SK-N-SH (cell line): ENCODE measurements at regions not wholly inside any gene's neighbourhood (a gene's known extent, or its start where the extent isn't known, plus 50 kb on each side); places are given as distances from the start of the nearest gene placed in this dataset.

Experiments
- CTCF ChIA-PET: fragments of 300-600, 350-600 bp; formaldehyde crosslinking; extraction: SDS; loops from one replicate; lab custom pipeline; 2021; lab: Yijun Ruan, JAX
- POLR2A ChIA-PET: fragments of 350-600 bp; sonication (Branson Sonifier 250); formaldehyde crosslinking; extraction: SDS; loops from one replicate; lab custom pipeline; 2020; ENCODE audit warnings: antibody characterized with exemption, inconsistent platforms; lab: Yijun Ruan, JAX
- DNase-seq: peaks from one replicate; pipeline ENCODE4 v3.0.0; 2012
- H2AFZ ChIP-seq: fragments of 200-600 bp; sonication (generic); 2 replicates; pipeline ENCODE4 v1.8.1; 2016; ENCODE audit warnings: antibody characterized with exemption, mild to moderate bottlenecking, low read depth
- H3F3A ChIP-seq: fragments of 200-600 bp; sonication (generic); replicated peaks from 2 replicates; pipeline ENCODE3; 2016; ENCODE audit warnings: antibody characterized with exemption, mild to moderate bottlenecking; ENCODE audit not compliant: insufficient read depth
- H3K27ac ChIP-seq, 2 experiments: fragments of 200-500 bp in 1 of 2; fragments of 200-600 bp in 1 of 2; sonication (Bioruptor generic) in 1 of 2; sonication (generic), shearing (Covaris generic) in 1 of 2; 2 replicates each; pipeline versions ENCODE4 v1.5.1 to v1.6.1; 2014 to 2016; ENCODE audit warnings: low read depth in 2 of 2, inconsistent platforms in 1 of 2, low read length in 1 of 2, mild to moderate bottlenecking in 1 of 2, mixed read lengths in 1 of 2
- H3K27me3 ChIP-seq: fragments of 200-600 bp; sonication (generic), shearing (Covaris generic); 2 replicates; pipeline ENCODE4 v1.6.1; 2016; ENCODE audit warnings: mixed run types; ENCODE audit not compliant: insufficient read depth
- H3K36me3 ChIP-seq, 2 experiments: fragments of 200-500 bp in 1 of 2; fragments of 200-600 bp in 1 of 2; sonication (Bioruptor generic) in 1 of 2; sonication (generic) in 1 of 2; replicated peaks in 1 of 2; 2 replicates each; pipeline versions ENCODE3 to v1.5.1; 2014 to 2016; ENCODE audit warnings: low read length in 1 of 2, mild to moderate bottlenecking in 1 of 2; ENCODE audit not compliant: insufficient read depth in 2 of 2, control insufficient read depth in 1 of 2
- H3K4me1 ChIP-seq, 2 experiments: fragments of 200-500 bp in 1 of 2; fragments of 200-600 bp in 1 of 2; sonication (Bioruptor generic) in 1 of 2; sonication (generic), shearing (Covaris generic) in 1 of 2; 2 replicates each; pipeline versions ENCODE4 v1.5.1 to v1.6.1; 2014 to 2016; ENCODE audit warnings: low read depth in 1 of 2, low read length in 1 of 2, mixed run types in 1 of 2; ENCODE audit not compliant: insufficient read depth in 2 of 2, control insufficient read depth in 1 of 2
- H3K4me2 ChIP-seq: fragments of 200-600 bp; sonication (generic), shearing (Covaris generic); 2 replicates; pipeline ENCODE4 v1.6.1; 2017; ENCODE audit warnings: mixed run types
- H3K4me3 ChIP-seq, 2 experiments: fragments of 200-500 bp in 1 of 2; fragments of 200-600 bp in 1 of 2; sonication (Bioruptor generic) in 1 of 2; sonication (generic), shearing (Covaris generic) in 1 of 2; 2 replicates each; pipeline versions ENCODE4 v1.5.1 to v1.8.1; 2014 to 2016; ENCODE audit warnings: low read depth in 2 of 2, inconsistent platforms in 1 of 2, low read length in 1 of 2, mild to moderate bottlenecking in 1 of 2, mixed read lengths in 1 of 2, moderate library complexity in 1 of 2
- H3K79me2 ChIP-seq: fragments of 200-600 bp; sonication (generic); 2 replicates; pipeline ENCODE4 v1.8.1; 2017; ENCODE audit warnings: mild to moderate bottlenecking; ENCODE audit not compliant: insufficient read depth
- H3K9ac ChIP-seq: fragments of 200-600 bp; sonication (generic); 2 replicates; pipeline ENCODE4 v1.6.1; 2017; ENCODE audit warnings: mixed run types
- H3K9me2 ChIP-seq: fragments of 200-600 bp; sonication (generic); 2 replicates; pipeline ENCODE4 v1.6.1; 2017; ENCODE audit warnings: mixed run types
- H3K9me3 ChIP-seq: fragments of 200-600 bp; sonication (generic); 2 replicates; pipeline ENCODE4 v1.6.1; 2017; ENCODE audit warnings: mixed run types, mild to moderate bottlenecking, moderate library complexity
- H4K20me1 ChIP-seq: fragments of 200-600 bp; sonication (generic); 2 replicates; pipeline ENCODE4 v1.6.1; 2017; ENCODE audit warnings: mild to moderate bottlenecking, mixed run types; ENCODE audit not compliant: insufficient read depth
- CHD2 ChIP-seq: fragments of 150-350 bp; IDR thresholded peaks from 2 replicates; pipeline ENCODE4 v1.6.1; 2018; ENCODE audit warnings: low read length; ENCODE audit not compliant: partially characterized antibody
- EP300 ChIP-seq, 2 experiments: IDR thresholded peaks; 2 replicates each; pipeline versions ENCODE4 v1.4.0 to v1.6.1; 2012; ENCODE audit warnings: borderline replicate concordance in 1 of 2, low read depth in 1 of 2, low read length in 1 of 2
- GABPA ChIP-seq: IDR thresholded peaks from 2 replicates; pipeline ENCODE4 v1.4.0; 2012; ENCODE audit warnings: low read depth, mild to moderate bottlenecking
- JUND ChIP-seq: IDR thresholded peaks from 2 replicates; pipeline ENCODE4 v1.4.0; 2012
- MEF2A ChIP-seq: IDR thresholded peaks from 2 replicates; pipeline ENCODE4 v1.4.0; 2012; ENCODE audit warnings: low read depth, borderline replicate concordance
- NFIC ChIP-seq: IDR thresholded peaks from 2 replicates; pipeline ENCODE4 v1.4.0; 2012; ENCODE audit warnings: borderline replicate concordance
- NRF1 ChIP-seq: IDR thresholded peaks from 2 replicates; pipeline ENCODE4 v1.6.1; 2012; ENCODE audit warnings: low read depth, mild to moderate bottlenecking, low read length
- RAD21 ChIP-seq: IDR thresholded peaks from 2 replicates; pipeline ENCODE4 v1.6.1; 2012; ENCODE audit warnings: mild to moderate bottlenecking, low read length
- REST ChIP-seq: IDR thresholded peaks from 2 replicates; pipeline ENCODE4 v1.6.1; 2012; ENCODE audit warnings: mild to moderate bottlenecking, low read depth, low read length, moderate library complexity
- RXRA ChIP-seq: IDR thresholded peaks from 2 replicates; pipeline ENCODE4 v1.4.0; 2012; ENCODE audit warnings: low read depth, mild to moderate bottlenecking, borderline replicate concordance
- TCF12 ChIP-seq: IDR thresholded peaks from 2 replicates; pipeline ENCODE4 v1.4.0; 2012
- TEAD4 ChIP-seq: IDR thresholded peaks from 2 replicates; pipeline ENCODE4 v1.4.0; 2012; ENCODE audit warnings: mild to moderate bottlenecking, borderline replicate concordance; ENCODE audit not compliant: insufficient read depth
- USF1 ChIP-seq: IDR thresholded peaks from 2 replicates; pipeline ENCODE4 v1.4.0; 2012; ENCODE audit warnings: low read depth, borderline replicate concordance
- WGBS: methylation state at CpG from one replicate; pipeline ENCODE4 v1.1.6; 2017; ENCODE audit warnings: low lambda C conversion rate; 5-methylcytosine and 5-hydroxymethylcytosine counted together
- TF ChIP-seq, protein P1 (sequence below): fragments of 150-350 bp; IDR thresholded peaks from 2 replicates; pipeline ENCODE4 v1.6.1; 2016; ENCODE audit warnings: mild to moderate bottlenecking, low read depth, low read length

GRCh38 chr9:96135076-96135752, 166.8 kb downstream of the HSD17B3 start:
- no peaks in the 10 kb centered on the region for H3K9me2 ChIP-seq
- no peak overlapping the region for H3K27ac ChIP-seq
- no peaks in the 10 kb centered on the region; the same call in 1 of the 2 replicates for H3K27me3 ChIP-seq
- H3K4me3 ChIP-seq: no peak overlapping the region
- no peaks in the 10 kb centered on the region for H4K20me1 ChIP-seq
- no peak overlapping the region for H2AFZ ChIP-seq
- no peak overlapping the region for H3K9ac ChIP-seq
- CTCF ChIA-PET: no interaction called here
- peaks cover 0 to 16% of the 10 kb centered on the region in 2 experiments; a peak in 1 of 4 replicates for H3K4me1 ChIP-seq
- whole genome bisulfite sequencing: 71% methylated on average over 9 of the region's 9 CpGs
- H3K36me3 ChIP-seq: no peaks in the 10 kb centered on the region
- H3K4me2 ChIP-seq: no peak overlapping the region
- H3K9me3 ChIP-seq: no peaks in the 10 kb centered on the region
- POLR2A ChIA-PET: no interaction called here
- H3K79me2 ChIP-seq: no peaks in the 10 kb centered on the region
- no peaks in the 10 kb centered on the region for H3F3A ChIP-seq
- TF ChIP-seq TEAD4: no peak
- TF ChIP-seq TCF12: no peak
- no peak for TF ChIP-seq NRF1
- no peak for TF ChIP-seq NFIC
- TF ChIP-seq EP300 (IDR thresholded peaks at IDR 0.05; ENCODE audit: borderline replicate concordance in 1 of 2, low read depth in 1 of 2, low read length in 1 of 2): no peak
- no peak for TF ChIP-seq RXRA
- TF ChIP-seq RAD21: no peak
- TF ChIP-seq, protein P1, sequence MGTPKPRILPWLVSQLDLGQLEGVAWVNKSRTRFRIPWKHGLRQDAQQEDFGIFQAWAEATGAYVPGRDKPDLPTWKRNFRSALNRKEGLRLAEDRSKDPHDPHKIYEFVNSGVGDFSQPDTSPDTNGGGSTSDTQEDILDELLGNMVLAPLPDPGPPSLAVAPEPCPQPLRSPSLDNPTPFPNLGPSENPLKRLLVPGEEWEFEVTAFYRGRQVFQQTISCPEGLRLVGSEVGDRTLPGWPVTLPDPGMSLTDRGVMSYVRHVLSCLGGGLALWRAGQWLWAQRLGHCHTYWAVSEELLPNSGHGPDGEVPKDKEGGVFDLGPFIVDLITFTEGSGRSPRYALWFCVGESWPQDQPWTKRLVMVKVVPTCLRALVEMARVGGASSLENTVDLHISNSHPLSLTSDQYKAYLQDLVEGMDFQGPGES: no peak
- TF ChIP-seq JUND: no peak
- no peak for TF ChIP-seq REST
- no peak for TF ChIP-seq MEF2A
- no peak for TF ChIP-seq CHD2
- no peak for TF ChIP-seq GABPA
- TF ChIP-seq USF1: no peak
- no peak for DNase-seq
